ENCODE measurements at regions not wholly inside any gene's neighbourhood (a gene's known extent, or its start where the extent isn't known, plus 50 kb on each side); places are given as distances from the start of the nearest gene placed in this dataset.
"Not testable (repeated sequence)": the region's sequence is repeated elsewhere in the genome, so short reads cannot be mapped to it uniquely, and the experiment has no call there.

GRCh38 chr10:7108141-7108540 is 302.7 kb downstream of the SFMBT2 start:
- no peak for DNase-seq

- no peak for DNase-seq
These were observed 303.5 kb downstream of the SFMBT2 start for GRCh38 chr10:7107285-7107684.

DNA sequence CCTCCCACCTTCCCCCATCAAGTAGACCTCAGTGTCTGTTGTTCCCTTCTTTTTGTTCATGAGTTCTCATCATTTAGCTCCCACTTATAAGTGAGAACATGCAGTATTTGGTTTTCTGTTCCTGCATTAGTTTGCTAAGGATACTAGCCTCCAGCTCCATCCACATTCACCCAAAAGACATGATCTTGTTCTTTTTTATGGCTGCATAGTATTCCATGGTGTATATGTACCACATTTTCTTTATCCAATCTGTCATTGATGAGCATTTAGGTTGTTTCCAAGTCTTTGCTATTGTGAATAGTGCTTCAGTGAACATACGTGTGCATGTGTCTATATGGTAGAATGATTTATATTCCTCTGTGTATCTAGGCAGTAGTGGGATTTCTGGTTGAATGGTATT is 306.5 kb downstream of the SFMBT2 start:
- DNase-seq = not testable (repeated sequence)

DNA sequence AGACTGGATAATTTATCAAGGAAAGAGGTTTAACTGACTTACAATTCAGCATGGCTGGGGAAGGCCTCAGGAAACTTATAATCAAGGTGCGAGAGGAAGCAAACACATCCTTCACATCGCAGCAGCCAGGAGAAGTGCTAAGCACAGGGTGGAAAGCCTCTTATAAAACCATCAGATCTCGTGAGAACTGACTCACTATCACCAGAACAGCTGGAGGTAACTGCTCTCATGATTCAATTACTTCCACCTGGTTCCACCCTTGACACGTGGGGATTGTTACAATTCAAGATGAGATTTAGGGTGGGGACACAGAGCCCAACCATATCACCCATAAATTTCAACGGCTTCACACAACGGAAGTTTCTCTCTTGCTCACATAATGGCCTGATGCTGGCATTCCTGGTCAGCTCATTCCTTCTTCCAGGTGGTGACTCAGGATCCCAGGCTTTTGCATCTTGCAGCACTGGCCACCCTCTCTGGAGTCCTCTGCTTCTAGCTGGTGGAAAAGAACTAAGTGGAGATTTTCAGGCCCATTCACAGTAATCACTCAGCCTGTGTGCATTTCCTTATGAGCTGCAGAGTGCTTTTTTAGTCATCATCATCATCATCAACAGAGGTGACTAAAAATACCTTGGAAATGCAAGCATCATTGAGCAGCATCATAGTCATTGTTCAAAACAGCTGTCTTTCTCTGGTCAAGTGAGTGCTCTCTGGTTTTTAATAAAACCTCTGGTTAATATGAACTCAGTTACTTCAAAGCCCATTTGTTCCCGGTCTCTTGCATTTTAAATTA is 308.1 kb downstream of the SFMBT2 start:
- DNase-seq = no peak

- DNase-seq = no peak
These were observed 308.8 kb downstream of the SFMBT2 start for GRCh38 chr10:7102084-7102483.

GRCh38 chr10:7101451-7101850 is 309.4 kb downstream of the SFMBT2 start:
- DNase-seq = no peak

DNA sequence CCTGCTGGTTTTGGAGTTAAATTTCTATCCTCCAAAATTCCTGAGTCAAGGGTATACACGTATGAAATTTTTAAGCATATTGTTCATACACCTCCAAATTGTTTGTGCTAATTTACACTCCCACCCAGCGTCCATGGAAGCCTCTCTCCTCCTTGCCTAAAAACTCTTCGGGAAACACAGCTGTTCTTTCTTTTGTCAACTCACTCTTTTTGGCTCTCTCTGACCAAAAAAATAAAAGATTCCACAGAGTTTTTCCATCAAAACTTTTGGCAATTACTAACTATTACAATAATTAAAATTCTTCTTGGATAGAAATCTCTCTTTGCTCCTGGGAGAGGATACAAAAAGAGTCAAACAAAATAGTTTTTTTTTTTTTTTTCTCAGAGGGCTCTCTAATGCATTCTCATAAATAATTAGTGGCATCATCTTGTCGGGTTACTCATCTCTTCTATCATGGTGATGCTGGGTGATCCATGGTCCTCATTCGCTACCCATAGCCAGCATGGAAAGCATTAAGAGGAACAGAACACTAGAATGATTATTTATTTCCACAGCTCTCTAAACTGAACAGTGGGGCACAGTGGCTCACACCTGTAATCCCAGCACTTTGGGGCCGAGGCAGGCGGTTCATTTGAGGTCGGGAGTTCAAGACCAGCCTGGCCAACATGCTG is 310.7 kb downstream of the SFMBT2 start:
- no peak for DNase-seq

DNA sequence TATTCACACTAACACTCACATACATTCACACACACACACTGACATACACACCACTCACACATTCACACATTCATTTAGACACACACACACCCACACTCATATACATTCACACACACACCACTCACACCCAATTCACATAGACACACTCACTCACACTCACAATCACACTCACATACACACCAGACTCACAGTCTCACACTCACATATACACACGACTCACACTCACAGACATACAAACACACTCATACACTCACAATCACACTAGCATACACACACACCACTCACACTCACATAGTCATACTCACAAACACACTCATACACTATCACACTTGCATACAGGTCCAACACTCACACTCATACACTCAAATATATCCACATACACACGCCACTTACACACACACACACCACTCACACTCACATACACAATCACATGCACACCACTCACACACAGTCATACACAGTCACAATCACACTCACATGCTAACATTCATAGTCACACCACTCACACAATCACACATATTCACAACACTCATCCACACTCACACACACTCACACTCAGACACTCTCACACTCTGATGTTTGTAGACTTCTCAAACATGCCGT is 312.6 kb downstream of the SFMBT2 start:
- DNase-seq = no peak

GRCh38 chr10:7094781-7095180 is 316.1 kb downstream of the SFMBT2 start:
- no peak for DNase-seq

DNA sequence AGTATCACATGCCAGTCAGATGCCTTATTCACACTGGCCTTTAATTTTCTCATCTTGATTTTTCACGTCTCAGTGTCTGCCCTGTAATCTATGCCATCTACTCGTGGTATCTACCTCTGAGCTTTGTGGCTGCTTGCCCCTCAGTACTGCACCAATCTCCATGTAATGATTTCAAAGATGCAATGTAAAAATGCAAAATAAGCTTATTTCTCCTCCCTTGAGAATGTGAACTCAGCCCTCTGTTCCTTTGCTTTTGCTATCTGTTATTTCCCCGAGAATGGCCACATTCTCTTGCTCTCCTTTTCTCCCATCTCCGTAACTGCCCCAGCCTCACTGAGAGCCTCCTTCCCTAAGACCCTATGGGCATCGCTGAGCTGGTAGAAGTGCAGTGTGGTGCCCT is 317.5 kb downstream of the SFMBT2 start:
- DNase-seq = no peak

- DNase-seq = no peak
These were observed 318.2 kb downstream of the SFMBT2 start for GRCh38 chr10:7092603-7093002.

GRCh38 chr10:7090529-7090928 is 320.3 kb downstream of the SFMBT2 start:
- no peak for DNase-seq

GRCh38 chr10:7085913-7086589 is 324.8 kb downstream of the SFMBT2 start:
- DNase-seq = no peak

- no peak for DNase-seq
These were observed 325.5 kb downstream of the SFMBT2 start for GRCh38 chr10:7085147-7085912.

- DNase-seq = no peak
These were observed 326.4 kb downstream of the SFMBT2 start for GRCh38 chr10:7084280-7085005.

DNA sequence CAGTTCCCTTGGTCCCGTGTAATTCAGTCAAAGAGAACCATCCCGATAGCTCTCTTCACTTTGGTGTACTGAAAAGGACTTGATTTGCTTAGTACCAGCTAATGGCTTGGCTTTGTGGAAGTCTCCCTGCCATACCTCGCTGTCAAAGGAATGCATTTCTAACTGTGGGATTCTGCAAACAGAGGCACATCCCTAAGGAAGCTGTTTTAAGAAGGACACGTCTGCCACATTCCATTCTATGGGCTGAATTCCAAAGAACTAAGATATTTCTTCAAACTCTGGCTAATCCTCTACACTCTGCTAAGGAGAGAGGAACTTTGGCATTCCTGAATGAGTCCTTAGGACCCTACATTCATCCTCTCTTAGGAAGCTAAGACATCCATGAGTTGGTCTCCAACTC is 327.9 kb downstream of the SFMBT2 start:
- DNase-seq = no peak

- DNase-seq = no peak
These were observed 333.0 kb downstream of the SFMBT2 start for GRCh38 chr10:7077880-7078279.

DNA sequence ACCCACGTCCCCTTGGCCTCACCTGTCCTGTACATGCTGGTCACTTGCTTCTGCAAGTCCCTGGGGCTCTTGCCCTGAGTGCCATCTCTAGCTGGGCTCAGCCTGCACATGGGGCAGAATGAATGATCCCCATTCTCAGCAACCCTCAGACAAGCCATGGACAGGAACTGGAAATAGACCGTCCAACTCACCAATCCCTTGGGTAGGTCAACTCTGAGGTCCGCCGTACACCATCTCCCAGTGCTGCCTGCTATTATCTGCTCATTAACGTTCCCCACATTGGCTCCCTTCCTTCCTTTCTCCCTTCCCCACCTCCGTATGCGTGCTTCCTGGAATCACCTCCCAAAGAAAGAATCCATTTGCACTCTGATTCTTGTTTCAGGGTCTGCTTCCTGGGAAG is 335.0 kb downstream of the SFMBT2 start:
- no peak for DNase-seq

DNA sequence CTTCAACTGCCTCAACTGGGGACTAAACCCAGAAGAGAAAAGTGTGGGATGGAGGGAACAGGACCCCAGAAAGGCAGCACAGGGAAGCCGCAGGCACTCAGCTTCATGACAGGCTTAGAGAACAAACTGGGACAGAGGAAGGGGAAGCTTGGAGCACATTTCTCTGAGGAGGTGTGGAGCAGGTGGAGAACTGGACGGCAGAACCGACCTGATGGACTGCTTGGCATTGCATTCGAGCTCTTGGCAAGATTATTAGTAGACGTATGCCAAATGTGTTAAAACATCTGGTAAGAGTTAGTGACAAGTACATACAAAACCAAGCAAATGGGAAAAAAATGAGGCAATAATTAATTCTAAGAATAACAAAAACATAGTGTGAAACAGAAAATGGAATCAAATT is 335.7 kb downstream of the SFMBT2 start:
- DNase-seq = no peak

GRCh38 chr10:7071421-7071820 is 339.4 kb downstream of the SFMBT2 start:
- DNase-seq = no peak

GRCh38 chr10:7070950-7071349 is 339.9 kb downstream of the SFMBT2 start:
- DNase-seq = no peak

DNA sequence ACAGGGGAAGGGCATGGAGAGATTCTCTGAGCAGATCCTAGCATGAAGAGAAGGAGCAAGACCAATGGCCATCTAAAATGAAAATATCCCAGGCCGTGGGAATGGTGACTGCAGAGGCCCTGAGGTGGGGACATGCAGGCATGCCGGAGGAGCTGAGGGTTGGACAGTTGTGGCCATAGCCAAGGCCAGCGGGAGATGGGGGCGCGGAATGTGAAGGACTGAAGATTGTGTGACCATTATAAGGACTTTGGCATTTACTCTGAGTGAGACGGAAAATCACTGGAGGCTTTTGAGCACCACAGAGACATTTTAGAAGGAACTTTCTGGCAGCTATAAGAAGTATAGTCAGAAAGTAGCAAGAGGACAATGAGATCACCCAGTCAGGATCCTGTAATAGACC is 341.1 kb downstream of the SFMBT2 start:
- no peak for DNase-seq

Data from CD4-positive, alpha-beta T cell treated with Interleukin-17A for 4 hours (primary cell).